Umbilical cord (tissue), 1 donor: ENCODE measurements at regions not wholly inside any gene's neighbourhood (a gene's known extent, or its start where the extent isn't known, plus 50 kb on each side); places are given as distances from the start of the nearest gene placed in this dataset.

Experiments used
- DNase-seq: peaks from one replicate; pipeline ENCODE4 v3.0.0-alpha.2; 2015; ENCODE audit warnings: low spot score

GRCh38 chr1:199728345-199728744 lies 299.2 kb upstream of the NR5A2 start:
- no peak for DNase-seq

GRCh38 chr1:199733125-199733524 lies 294.4 kb upstream of the NR5A2 start:
- no peak for DNase-seq

- DNase-seq: no peak
These were observed 293.3 kb upstream of the NR5A2 start for GRCh38 chr1:199734186-199734585.

GRCh38 chr1:199735660-199736059 lies 291.9 kb upstream of the NR5A2 start:
- no peak for DNase-seq

GRCh38 chr1:199736646-199737045 lies 290.9 kb upstream of the NR5A2 start:
- no peak for DNase-seq

GRCh38 chr1:199741586-199741985 lies 285.9 kb upstream of the NR5A2 start:
- DNase-seq: no peak

- peak; percentile 8 for DNase-seq
These were observed 285.0 kb upstream of the NR5A2 start for GRCh38 chr1:199742547-199742946.

- DNase-seq: no peak
These were observed 284.3 kb upstream of the NR5A2 start for GRCh38 chr1:199743227-199743626.

- DNase-seq: no peak
These were observed 280.7 kb upstream of the NR5A2 start for GRCh38 chr1:199746666-199747384.

- DNase-seq: no peak
These were observed 279.5 kb upstream of the NR5A2 start for GRCh38 chr1:199747984-199748383.

- no peak for DNase-seq
These were observed 276.0 kb upstream of the NR5A2 start for GRCh38 chr1:199751506-199751905.

GRCh38 chr1:199751962-199752687 lies 275.4 kb upstream of the NR5A2 start:
- no peak for DNase-seq

GRCh38 chr1:199752688-199753027 lies 274.9 kb upstream of the NR5A2 start:
- DNase-seq: no peak

- no peak for DNase-seq
These were observed 274.0 kb upstream of the NR5A2 start for GRCh38 chr1:199753513-199753912.

- no peak for DNase-seq
These were observed 271.4 kb upstream of the NR5A2 start for GRCh38 chr1:199756066-199756465.

GRCh38 chr1:199758626-199759255 lies 268.8 kb upstream of the NR5A2 start:
- no peak for DNase-seq

- no peak for DNase-seq
These were observed 268.2 kb upstream of the NR5A2 start for GRCh38 chr1:199759268-199759730.

GRCh38 chr1:199762572-199762971 lies 264.9 kb upstream of the NR5A2 start:
- no peak for DNase-seq

GRCh38 chr1:199766218-199766792 lies 261.2 kb upstream of the NR5A2 start:
- DNase-seq: no peak

GRCh38 chr1:199767700-199768099 lies 259.8 kb upstream of the NR5A2 start:
- DNase-seq: no peak

GRCh38 chr1:199774433-199775089 lies 252.9 kb upstream of the NR5A2 start:
- DNase-seq: no peak
